ENCODE measurements at regions not wholly inside any gene's neighbourhood (a gene's known extent, or its start where the extent isn't known, plus 50 kb on each side); places are given as distances from the start of the nearest gene placed in this dataset.

- no peak overlapping the region for H3K4me3 ChIP-seq (replicated peaks; ENCODE audit: insufficient read depth, low read length)
- DNase-seq (ENCODE audit: low read depth in 1 of 2, low spot score in 1 of 2), result no peak
- TF ChIP-seq CTCF (IDR thresholded peaks at IDR 0.05; ENCODE audit: insufficient read depth, low read length), result no peak
- TF ChIP-seq, protein P1, sequence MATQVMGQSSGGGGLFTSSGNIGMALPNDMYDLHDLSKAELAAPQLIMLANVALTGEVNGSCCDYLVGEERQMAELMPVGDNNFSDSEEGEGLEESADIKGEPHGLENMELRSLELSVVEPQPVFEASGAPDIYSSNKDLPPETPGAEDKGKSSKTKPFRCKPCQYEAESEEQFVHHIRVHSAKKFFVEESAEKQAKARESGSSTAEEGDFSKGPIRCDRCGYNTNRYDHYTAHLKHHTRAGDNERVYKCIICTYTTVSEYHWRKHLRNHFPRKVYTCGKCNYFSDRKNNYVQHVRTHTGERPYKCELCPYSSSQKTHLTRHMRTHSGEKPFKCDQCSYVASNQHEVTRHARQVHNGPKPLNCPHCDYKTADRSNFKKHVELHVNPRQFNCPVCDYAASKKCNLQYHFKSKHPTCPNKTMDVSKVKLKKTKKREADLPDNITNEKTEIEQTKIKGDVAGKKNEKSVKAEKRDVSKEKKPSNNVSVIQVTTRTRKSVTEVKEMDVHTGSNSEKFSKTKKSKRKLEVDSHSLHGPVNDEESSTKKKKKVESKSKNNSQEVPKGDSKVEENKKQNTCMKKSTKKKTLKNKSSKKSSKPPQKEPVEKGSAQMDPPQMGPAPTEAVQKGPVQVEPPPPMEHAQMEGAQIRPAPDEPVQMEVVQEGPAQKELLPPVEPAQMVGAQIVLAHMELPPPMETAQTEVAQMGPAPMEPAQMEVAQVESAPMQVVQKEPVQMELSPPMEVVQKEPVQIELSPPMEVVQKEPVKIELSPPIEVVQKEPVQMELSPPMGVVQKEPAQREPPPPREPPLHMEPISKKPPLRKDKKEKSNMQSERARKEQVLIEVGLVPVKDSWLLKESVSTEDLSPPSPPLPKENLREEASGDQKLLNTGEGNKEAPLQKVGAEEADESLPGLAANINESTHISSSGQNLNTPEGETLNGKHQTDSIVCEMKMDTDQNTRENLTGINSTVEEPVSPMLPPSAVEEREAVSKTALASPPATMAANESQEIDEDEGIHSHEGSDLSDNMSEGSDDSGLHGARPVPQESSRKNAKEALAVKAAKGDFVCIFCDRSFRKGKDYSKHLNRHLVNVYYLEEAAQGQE (IDR thresholded peaks at IDR 0.05; ENCODE audit: insufficient replicate concordance, low read depth), result no peak
- H3K27me3 ChIP-seq (ENCODE audit: insufficient read depth, poor library complexity, severe bottlenecking), result no peaks in the 10 kb centered on the region
- no peak overlapping the region for H3K27ac ChIP-seq (replicated peaks)
Observed at GRCh38 chr5:82473262-82473661, 195.1 kb upstream of the RPS23 start.

DNA sequence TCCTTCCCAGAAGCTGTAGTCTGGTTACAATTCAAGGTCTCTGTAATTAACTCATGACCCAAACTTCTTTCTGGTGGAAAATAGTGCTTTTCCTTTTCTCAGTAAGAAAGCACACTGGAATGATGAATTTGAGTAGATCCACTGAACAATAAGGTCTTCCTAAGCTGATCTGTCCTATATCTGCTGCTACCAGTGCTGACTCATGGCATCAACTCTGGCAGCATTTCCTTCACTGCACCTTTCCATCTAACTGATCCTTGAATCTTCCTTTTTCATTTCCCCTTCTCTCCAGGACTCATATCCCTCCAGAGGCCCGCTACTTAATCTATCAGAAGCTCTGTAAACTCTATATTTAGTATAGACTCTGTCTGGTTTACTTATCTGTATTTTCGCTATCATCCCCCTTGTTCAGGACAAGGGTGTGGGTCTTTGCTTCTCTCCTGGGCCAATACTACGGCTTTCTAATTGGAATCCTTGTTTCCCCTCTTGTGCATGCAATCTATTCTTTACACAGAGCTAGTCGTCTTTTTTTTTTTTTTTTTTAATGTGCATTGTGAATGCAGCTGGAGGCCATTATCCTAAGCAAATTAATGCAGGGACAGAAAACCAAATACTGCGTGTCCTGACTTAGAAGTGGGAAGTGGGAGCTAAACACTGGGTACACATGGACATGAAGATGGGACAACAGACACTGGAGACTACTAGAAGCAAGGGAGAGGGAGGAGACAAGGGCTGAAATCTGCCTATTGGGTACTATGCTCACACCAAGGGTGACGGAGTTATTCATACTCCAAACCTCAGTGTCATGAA is 192.2 kb upstream of the RPS23 start:
- Histone ChIP-seq H3K4me3 (replicated peaks; ENCODE audit: insufficient read depth, low read length) (no peak overlapping the region), H3K27ac (replicated peaks) (no peak overlapping the region), H3K27me3 (ENCODE audit: insufficient read depth, poor library complexity, severe bottlenecking) (no peaks in the 10 kb centered on the region)
- no peak for TF ChIP-seq GABPA (IDR thresholded peaks at IDR 0.05; ENCODE audit: low read depth)
- TF ChIP-seq SPI1 (IDR thresholded peaks at IDR 0.05; ENCODE audit: borderline replicate concordance, low read depth), result no peak
- TF ChIP-seq, protein P1 (IDR thresholded peaks at IDR 0.05; ENCODE audit: insufficient replicate concordance, low read depth), result no peak
- DNase-seq (ENCODE audit: low read depth in 1 of 2, low spot score in 1 of 2), result no peak

DNA sequence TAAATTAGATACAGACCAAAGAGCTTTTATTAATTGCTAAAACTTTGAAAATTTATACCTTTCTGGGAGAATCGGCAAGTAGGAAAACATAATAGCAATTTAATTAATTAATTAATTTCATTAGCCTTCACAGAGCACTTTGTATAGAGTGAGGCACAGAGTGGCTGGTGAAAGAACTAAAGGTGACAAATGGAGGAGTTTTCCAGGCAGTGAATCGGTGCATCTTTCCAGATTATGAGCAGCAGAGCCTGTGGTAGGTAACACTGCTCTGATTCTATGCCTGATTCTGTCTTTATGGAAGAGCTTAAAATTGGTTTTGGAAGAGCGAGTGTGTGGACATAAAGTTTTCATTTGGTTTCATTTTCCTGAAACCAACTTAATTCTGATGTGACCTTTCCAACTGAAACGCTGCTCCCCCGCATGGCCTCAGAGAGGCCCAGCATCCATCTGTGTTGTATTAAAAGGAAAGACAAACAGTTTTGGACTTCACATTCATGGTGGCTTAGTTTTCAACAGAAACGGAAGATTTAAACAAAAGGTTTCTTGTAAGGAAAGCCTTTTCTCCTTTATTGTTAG is 188.9 kb upstream of the RPS23 start:
- no peaks in the 10 kb centered on the region for H3K27me3 ChIP-seq (ENCODE audit: insufficient read depth, poor library complexity, severe bottlenecking)
- TF ChIP-seq CTCF (IDR thresholded peaks at IDR 0.05; ENCODE audit: insufficient read depth, low read length), result no peak
- TF ChIP-seq SPI1 (IDR thresholded peaks at IDR 0.05; ENCODE audit: borderline replicate concordance, low read depth), result no peak
- no peak for TF ChIP-seq POLR2AphosphoS5 (IDR thresholded peaks at IDR 0.05; ENCODE audit: low read depth)
- TF ChIP-seq, protein P1 (IDR thresholded peaks at IDR 0.05; ENCODE audit: insufficient replicate concordance, low read depth), result no peak
- TF ChIP-seq GABPA (IDR thresholded peaks at IDR 0.05; ENCODE audit: low read depth), result no peak
- DNase-seq (ENCODE audit: low read depth in 1 of 2, low spot score in 1 of 2), result no peak
- no peak overlapping the region for H3K4me3 ChIP-seq (replicated peaks; ENCODE audit: insufficient read depth, low read length)
- H3K27ac ChIP-seq (replicated peaks), result no peak overlapping the region

All from HL-60 (cell line).